GM10248 (cell line): ENCODE measurements at regions not wholly inside any gene's neighbourhood (a gene's known extent, or its start where the extent isn't known, plus 50 kb on each side); places are given as distances from the start of the nearest gene placed in this dataset.

Experiments
- CTCF ChIA-PET: fragments of 300-600 bp; sonication (Branson Sonifier 250); formaldehyde crosslinking; extraction: SDS; loops from one replicate; lab custom pipeline; 2021; ENCODE audit warnings: antibody characterized with exemption; lab: Yijun Ruan, JAX
- POLR2A ChIA-PET: fragments of 350-650 bp; sonication (Branson Sonifier 250); formaldehyde crosslinking; extraction: SDS; loops from one replicate; lab custom pipeline; 2020; ENCODE audit warnings: antibody characterized with exemption; lab: Yijun Ruan, JAX
- DNase-seq: peaks from one replicate; pipeline ENCODE4 v3.0.0; 2012; ENCODE audit errors: extremely low spot score
- CTCF ChIP-seq: IDR thresholded peaks from 2 replicates; pipeline ENCODE4 v1.5.1; 2012; ENCODE audit warnings: mild to moderate bottlenecking, low read depth; ENCODE audit errors: extremely low read depth, missing control alignments, control extremely low read depth

DNA sequence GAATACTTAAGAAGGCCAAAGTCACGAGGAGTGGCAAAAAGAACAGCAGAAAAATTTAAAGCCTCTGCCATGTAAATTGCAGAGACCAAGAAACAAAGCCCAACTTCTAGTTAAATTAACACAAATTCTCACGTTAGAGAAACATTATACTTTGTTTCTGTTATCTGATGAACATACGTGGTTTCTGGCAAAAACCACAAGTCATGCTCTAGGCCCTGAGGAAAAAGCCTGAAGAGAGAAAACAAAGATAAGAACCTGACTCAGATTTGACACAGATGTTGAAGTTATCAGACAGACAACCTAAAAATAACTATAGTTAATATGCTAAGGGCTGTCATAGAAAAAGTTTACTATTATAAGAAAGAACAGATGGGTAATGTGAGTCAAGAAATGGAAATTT is 149.1 kb upstream of the PCDH10 start:
- ChIA-PET CTCF (no interaction called here), POLR2A (no interaction called here)
- no peak for TF ChIP-seq CTCF
- no peak for DNase-seq

GRCh38 chr4:133003169-133003568 is 145.9 kb upstream of the PCDH10 start:
- TF ChIP-seq CTCF, result no peak
- DNase-seq, result no peak
- ChIA-PET POLR2A (no interaction called here), CTCF (no interaction called here)

DNA sequence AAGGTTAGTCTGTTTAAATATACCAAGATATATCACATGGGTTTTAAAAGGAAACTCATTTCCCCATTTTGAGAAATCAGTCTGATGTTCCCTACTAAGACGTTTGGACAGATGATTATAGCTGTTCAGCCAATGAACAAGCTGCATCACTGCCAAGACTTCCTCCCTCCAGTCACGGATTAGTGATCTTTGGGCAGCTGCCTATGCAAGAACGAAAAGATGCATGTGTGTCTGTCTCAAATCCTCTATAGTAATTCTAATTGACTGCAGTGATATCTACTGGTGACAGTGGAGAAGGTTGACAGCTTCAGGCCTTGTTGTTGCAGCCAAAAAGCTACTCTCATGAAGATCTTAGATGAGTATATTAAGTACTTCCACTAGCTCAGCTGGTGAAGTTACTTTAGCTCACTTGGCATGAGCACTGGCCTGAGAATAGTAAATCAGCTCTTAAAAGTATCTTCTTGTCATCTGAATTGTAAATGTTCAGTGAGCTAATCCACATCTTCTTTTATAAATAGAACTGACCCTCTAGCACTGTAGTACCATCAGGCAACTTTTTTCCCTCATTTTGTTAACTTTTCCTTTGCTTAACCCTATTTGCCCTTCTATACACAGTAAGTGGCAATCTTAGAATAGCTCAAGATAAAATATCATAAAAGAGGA is 134.5 kb upstream of the PCDH10 start:
- no peak for TF ChIP-seq CTCF
- CTCF ChIA-PET, result interaction anchor here (1.0 to 2.6 kb wide), 3 partner anchors 9 to 20 kb away, joined by 3 to 6 read pairs (median 3); no protein-coding TSS in a partner anchor
- DNase-seq, result no peak
- POLR2A ChIA-PET, result no interaction called here

GRCh38 chr4:133045288-133045687 is 103.8 kb upstream of the PCDH10 start:
- ChIA-PET CTCF (no interaction called here), POLR2A (no interaction called here)
- TF ChIP-seq CTCF, result no peak
- DNase-seq, result no peak

- CTCF ChIA-PET, result no interaction called here
- DNase-seq, result no peak
- TF ChIP-seq CTCF, result no peak
- POLR2A ChIA-PET, result no interaction called here
These were observed 102.9 kb upstream of the PCDH10 start for GRCh38 chr4:133046156-133046555.

DNA sequence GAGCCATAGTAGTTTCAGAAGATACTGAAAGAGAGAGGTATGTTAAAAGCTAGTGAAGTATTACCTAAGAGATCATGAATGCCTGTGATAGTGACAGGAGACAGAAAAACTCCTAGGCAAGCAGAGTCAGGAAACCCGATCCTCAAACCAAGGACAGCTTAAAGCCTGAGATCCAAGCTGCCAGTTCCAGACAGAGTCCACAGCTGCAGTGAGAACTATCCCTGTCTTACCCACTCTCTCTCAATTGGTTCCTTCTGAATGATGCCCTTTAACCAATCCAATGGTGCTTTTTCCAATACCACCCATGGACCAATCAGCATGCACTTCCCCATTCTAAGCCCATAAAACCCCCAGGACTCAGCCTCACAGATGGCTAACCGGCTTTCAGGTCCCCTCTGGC is 90.4 kb upstream of the PCDH10 start:
- ChIA-PET POLR2A (no interaction called here), CTCF (no interaction called here)
- TF ChIP-seq CTCF, result no peak
- DNase-seq, result no peak
